ENCODE measurements at regions not wholly inside any gene's neighbourhood (a gene's known extent, or its start where the extent isn't known, plus 50 kb on each side); places are given as distances from the start of the nearest gene placed in this dataset.

GRCh38 chr5:74136276-74136825 is 504.2 kb downstream of the ENC1 start:
- DNase-seq (ENCODE audit: low read depth in 1 of 2, low spot score in 1 of 2) = no peak

GRCh38 chr5:74135033-74135432 is 505.5 kb downstream of the ENC1 start:
- no peak for DNase-seq (ENCODE audit: low read depth in 1 of 2, low spot score in 1 of 2)

GRCh38 chr5:74132485-74132884 is 506.5 kb downstream of the ARHGEF28 start:
- no peak for DNase-seq (ENCODE audit: low read depth in 1 of 2, low spot score in 1 of 2)

GRCh38 chr5:74131250-74131649 is 505.3 kb downstream of the ARHGEF28 start:
- no peak for DNase-seq (ENCODE audit: low read depth in 1 of 2, low spot score in 1 of 2)

GRCh38 chr5:74130155-74130897 is 504.3 kb downstream of the ARHGEF28 start:
- DNase-seq (ENCODE audit: low read depth in 1 of 2, low spot score in 1 of 2) = no peak

- DNase-seq (ENCODE audit: low read depth in 1 of 2, low spot score in 1 of 2) = no peak
These were observed 501.7 kb downstream of the ARHGEF28 start for GRCh38 chr5:74127381-74128320.

GRCh38 chr5:74126294-74126693 is 500.3 kb downstream of the ARHGEF28 start:
- no peak for DNase-seq (ENCODE audit: low read depth in 1 of 2, low spot score in 1 of 2)

- no peak for DNase-seq (ENCODE audit: low read depth in 1 of 2, low spot score in 1 of 2)
These were observed 498.8 kb downstream of the ARHGEF28 start for GRCh38 chr5:74124826-74125225.

- no peak for DNase-seq (ENCODE audit: low read depth in 1 of 2, low spot score in 1 of 2)
These were observed 497.9 kb downstream of the ARHGEF28 start for GRCh38 chr5:74123929-74124328.

- no peak for DNase-seq (ENCODE audit: low read depth in 1 of 2, low spot score in 1 of 2)
These were observed 497.1 kb downstream of the ARHGEF28 start for GRCh38 chr5:74122979-74123590.

GRCh38 chr5:74122175-74122574 is 496.2 kb downstream of the ARHGEF28 start:
- no peak for DNase-seq (ENCODE audit: low read depth in 1 of 2, low spot score in 1 of 2)

- DNase-seq (ENCODE audit: low read depth in 1 of 2, low spot score in 1 of 2) = no peak
These were observed 494.6 kb downstream of the ARHGEF28 start for GRCh38 chr5:74120585-74120984.

GRCh38 chr5:74118071-74118470 is 492.1 kb downstream of the ARHGEF28 start:
- DNase-seq (ENCODE audit: low read depth in 1 of 2, low spot score in 1 of 2) = no peak

- DNase-seq (ENCODE audit: low read depth in 1 of 2, low spot score in 1 of 2) = no peak
These were observed 491.0 kb downstream of the ARHGEF28 start for GRCh38 chr5:74116984-74117383.

- no peak for DNase-seq (ENCODE audit: low read depth in 1 of 2, low spot score in 1 of 2)
These were observed 490.3 kb downstream of the ARHGEF28 start for GRCh38 chr5:74116266-74116665.

- no peak for DNase-seq (ENCODE audit: low read depth in 1 of 2, low spot score in 1 of 2)
These were observed 487.9 kb downstream of the ARHGEF28 start for GRCh38 chr5:74113927-74114326.

GRCh38 chr5:74113196-74113540 is 487.2 kb downstream of the ARHGEF28 start:
- no peak for DNase-seq (ENCODE audit: low read depth in 1 of 2, low spot score in 1 of 2)

- no peak for DNase-seq (ENCODE audit: low read depth in 1 of 2, low spot score in 1 of 2)
These were observed 486.6 kb downstream of the ARHGEF28 start for GRCh38 chr5:74112372-74113195.

GRCh38 chr5:74111764-74112163 is 485.8 kb downstream of the ARHGEF28 start:
- DNase-seq (ENCODE audit: low read depth in 1 of 2, low spot score in 1 of 2) = no peak

GRCh38 chr5:74109344-74109743 is 483.3 kb downstream of the ARHGEF28 start:
- DNase-seq (ENCODE audit: low read depth in 1 of 2, low spot score in 1 of 2) = no peak

- no peak for DNase-seq (ENCODE audit: low read depth in 1 of 2, low spot score in 1 of 2)
These were observed 481.9 kb downstream of the ARHGEF28 start for GRCh38 chr5:74107899-74108298.
